ENCODE measurements at regions not wholly inside any gene's neighbourhood (a gene's known extent, or its start where the extent isn't known, plus 50 kb on each side); places are given as distances from the start of the nearest gene placed in this dataset.

GRCh38 chr20:52434041-52434425 is 242.5 kb upstream of the ZFP64 start:
- H3K27ac ChIP-seq (ENCODE audit: insufficient read depth, low read length): no peak overlapping the region
- in situ Hi-C loops (cut with MboI; ENCODE audit: low sequenced_read_pairs): no loop called here
- WGBS, 2 experiments (ENCODE audit: extremely low coverage in 2 of 2, insufficient read length in 1 of 2): no CpG with 5 or more reads among the region's 2 CpGs

More at GRCh38 chr20:52434041-52434425, 242.5 kb upstream of the ZFP64 start:
- no TSS peak for BruUV-seq (replicated peaks)
- H3K9me3 ChIP-seq (ENCODE audit: control insufficient read depth, insufficient read depth, low read length): no peaks in the 10 kb centered on the region
- no peak overlapping the region for H3K18ac ChIP-seq (ENCODE audit: low read depth, low read length)
- no peak overlapping the region for H4K8ac ChIP-seq (ENCODE audit: low read depth in 2 of 2, low read length in 2 of 2)
- no peak overlapping the region for H4K91ac ChIP-seq (ENCODE audit: insufficient read depth, low read depth, low read length)
- H3K4me2 ChIP-seq (ENCODE audit: low read depth, low read length): no peak overlapping the region
- dilution Hi-C loops (cut with HindIII; ENCODE audit: low sequenced_read_pairs, unreplicated experiment) (no loop called here), intact Hi-C loops (cut with micrococcal nuclease) (no loop called here)
- TF ChIP-seq RCOR1 (IDR thresholded peaks at IDR 0.05; ENCODE audit: insufficient replicate concordance, low read length) (no peak), CHD1 (IDR thresholded peaks at IDR 0.05; ENCODE audit: low read depth, low read length) (no peak), SMC3 (IDR thresholded peaks at IDR 0.05; ENCODE audit: low read depth, low read length) (no peak), ELK1 (IDR thresholded peaks at IDR 0.05; ENCODE audit: borderline replicate concordance, low read depth, low read length) (no peak), CEBPB (IDR thresholded peaks at IDR 0.05; ENCODE audit: low read depth, low read length) (no peak), BHLHE40 (IDR thresholded peaks at IDR 0.05; ENCODE audit: low read depth, low read length) (no peak), MAFK (IDR thresholded peaks at IDR 0.05; ENCODE audit: low read depth, low read length) (no peak), NFE2L2 (IDR thresholded peaks at IDR 0.05; ENCODE audit: low read depth, low read length) (no peak), CTCF (conservative IDR thresholded peaks at IDR 0.05; ENCODE audit: low read depth, low read length) (no peak)
- no peak overlapping the region for H2AK5ac ChIP-seq (ENCODE audit: low read depth, low read length)
- no peak for DNase-seq
- no peaks in the 10 kb centered on the region; the same call in 1 of the 2 replicates for H3K27me3 ChIP-seq (ENCODE audit: control insufficient read depth, insufficient read depth, low read length)
- no peak overlapping the region for H2BK120ac ChIP-seq (ENCODE audit: low read depth, low read length)
- H3K79me1 ChIP-seq (ENCODE audit: low read depth in 1 of 2, low read length in 2 of 2): no peaks in the 10 kb centered on the region
- H3K14ac ChIP-seq (replicated peaks; ENCODE audit: low read depth, low read length): no peak overlapping the region
- no peaks in the 10 kb centered on the region for H3K9me1 ChIP-seq (ENCODE audit: insufficient read depth, low read length)
- no peaks in the 10 kb centered on the region for H4K20me1 ChIP-seq (ENCODE audit: insufficient read depth, low read length)
- H3K4ac ChIP-seq (ENCODE audit: low read depth, low read length): no peak overlapping the region
- no peak overlapping the region for H2BK20ac ChIP-seq (ENCODE audit: low read depth, low read length)
- H3K4me3 ChIP-seq (ENCODE audit: insufficient read depth, low read depth, low read length): no peak overlapping the region
- no peak overlapping the region for H3K56ac ChIP-seq (ENCODE audit: extremely low read depth, insufficient read depth, low read length)
- no peak overlapping the region for H2BK15ac ChIP-seq (ENCODE audit: low read depth, low read length)
- H2AK9ac ChIP-seq (replicated peaks; ENCODE audit: low read depth, low read length, poor library complexity): no peak overlapping the region
- H3K23ac ChIP-seq (ENCODE audit: low read depth, low read length): no peak overlapping the region
- H3K4me1 ChIP-seq (ENCODE audit: control insufficient read depth, insufficient read depth, low read length): no peaks in the 10 kb centered on the region
- ChIA-PET CTCF (no interaction called here), POLR2A (ENCODE audit: unreplicated experiment) (no interaction called here)
- no peak overlapping the region for H3K9ac ChIP-seq (ENCODE audit: low read depth, low read length)
- H2AFZ ChIP-seq (replicated peaks; ENCODE audit: low read length, poor library complexity): no peak overlapping the region
- H4K5ac ChIP-seq (ENCODE audit: low read depth, low read length): no peak overlapping the region
- H3K36me3 ChIP-seq (ENCODE audit: control insufficient read depth, insufficient read depth, low read length): no peaks in the 10 kb centered on the region
- H2BK5ac ChIP-seq (ENCODE audit: low read depth, low read length, poor library complexity, severe bottlenecking): no peak overlapping the region
- no peak for ATAC-seq (ENCODE audit: low read depth)

Measured in IMR-90 (cell line).